SK-N-SH treated with all-trans-retinoic acid at 6 μM for 48 hours (cell line): ENCODE measurements at regions not wholly inside any gene's neighbourhood (a gene's known extent, or its start where the extent isn't known, plus 50 kb on each side); places are given as distances from the start of the nearest gene placed in this dataset.

ENCODE experiments used
- CREB5 ChIP-seq: fragments of 250-450 bp; sonication (Bioruptor Pico); IDR thresholded peaks from 2 replicates; pipeline ENCODE4 v1.5.1; 2020; ENCODE audit warnings: low read depth, mild to moderate bottlenecking, moderate library complexity
- ESRRG ChIP-seq: fragments of 250-450 bp; sonication (Bioruptor Pico); IDR thresholded peaks from 2 replicates; pipeline ENCODE4 v1.6.1; 2021; ENCODE audit warnings: mild to moderate bottlenecking
- OSR1 ChIP-seq: fragments of 250-450 bp; sonication (Bioruptor Pico); IDR thresholded peaks from 2 replicates; pipeline ENCODE4 v1.8.0; 2022; ENCODE audit warnings: moderate library complexity, mild to moderate bottlenecking, inconsistent platforms
- PPARA ChIP-seq: fragments of 250-450 bp; sonication (Bioruptor Pico); IDR thresholded peaks from 2 replicates; pipeline ENCODE4 v1.5.0; 2020; ENCODE audit warnings: mild to moderate bottlenecking, borderline replicate concordance
- ZFP3 ChIP-seq: fragments of 250-450 bp; sonication (Bioruptor Pico); IDR thresholded peaks from 2 replicates; pipeline ENCODE4 v1.5.0; 2020; ENCODE audit warnings: mild to moderate bottlenecking, moderate library complexity
- ZFP30 ChIP-seq: fragments of 450-650 bp; formaldehyde crosslinking; IDR thresholded peaks from 2 replicates; pipeline ENCODE4 v1.5.0; 2022; ENCODE audit warnings: mild to moderate bottlenecking, moderate library complexity
- ZNF70 ChIP-seq: fragments of 450-650 bp; formaldehyde crosslinking; IDR thresholded peaks from 2 replicates; pipeline ENCODE4 v1.5.0; 2020; ENCODE audit warnings: mild to moderate bottlenecking, moderate library complexity
- TF ChIP-seq, protein P1 (sequence below): fragments of 250-450 bp; sonication (Bioruptor Pico); IDR thresholded peaks from 2 replicates; pipeline ENCODE4 v1.5.1; 2021; ENCODE audit warnings: mild to moderate bottlenecking, moderate library complexity
- TF ChIP-seq, protein P2 (sequence below): fragments of 250-450 bp; sonication (Bioruptor Pico); IDR thresholded peaks from 2 replicates; pipeline ENCODE4 v1.8.0; 2020; ENCODE audit warnings: mild to moderate bottlenecking, moderate library complexity, borderline replicate concordance

DNA sequence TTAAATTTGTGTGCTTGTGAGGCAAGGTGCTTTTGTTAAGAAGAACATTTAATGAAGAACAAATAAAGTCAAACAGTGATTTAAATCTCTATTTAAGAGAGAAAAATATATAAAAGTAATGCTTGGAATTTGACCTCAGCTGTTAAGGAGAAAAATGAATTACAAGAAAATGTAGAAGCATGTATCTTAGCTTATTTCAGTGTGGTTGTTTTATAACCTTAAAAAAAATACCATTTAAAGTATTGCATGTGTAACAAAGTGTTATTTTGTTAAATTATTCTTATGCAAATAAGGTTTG, 537.0 kb upstream of the SPRY2 start:
- TF ChIP-seq PPARA (no peak), OSR1 (CRISPR knock-in tag) (no peak), ZNF70 (CRISPR knock-in tag) (no peak), ESRRG (CRISPR knock-in tag) (no peak; the same call in 1 of the 2 replicates), ZFP30 (CRISPR knock-in tag) (no peak), ZFP3 (CRISPR knock-in tag) (no peak), CREB5 (CRISPR knock-in tag) (no peak)
- TF ChIP-seq, protein P1, sequence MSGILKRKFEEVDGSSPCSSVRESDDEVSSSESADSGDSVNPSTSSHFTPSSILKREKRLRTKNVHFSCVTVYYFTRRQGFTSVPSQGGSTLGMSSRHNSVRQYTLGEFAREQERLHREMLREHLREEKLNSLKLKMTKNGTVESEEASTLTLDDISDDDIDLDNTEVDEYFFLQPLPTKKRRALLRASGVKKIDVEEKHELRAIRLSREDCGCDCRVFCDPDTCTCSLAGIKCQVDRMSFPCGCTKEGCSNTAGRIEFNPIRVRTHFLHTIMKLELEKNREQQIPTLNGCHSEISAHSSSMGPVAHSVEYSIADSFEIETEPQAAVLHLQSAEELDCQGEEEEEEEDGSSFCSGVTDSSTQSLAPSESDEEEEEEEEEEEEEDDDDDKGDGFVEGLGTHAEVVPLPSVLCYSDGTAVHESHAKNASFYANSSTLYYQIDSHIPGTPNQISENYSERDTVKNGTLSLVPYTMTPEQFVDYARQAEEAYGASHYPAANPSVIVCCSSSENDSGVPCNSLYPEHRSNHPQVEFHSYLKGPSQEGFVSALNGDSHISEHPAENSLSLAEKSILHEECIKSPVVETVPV: peak; percentile 73; the same call in 1 of the 2 replicates
- TF ChIP-seq, protein P2, sequence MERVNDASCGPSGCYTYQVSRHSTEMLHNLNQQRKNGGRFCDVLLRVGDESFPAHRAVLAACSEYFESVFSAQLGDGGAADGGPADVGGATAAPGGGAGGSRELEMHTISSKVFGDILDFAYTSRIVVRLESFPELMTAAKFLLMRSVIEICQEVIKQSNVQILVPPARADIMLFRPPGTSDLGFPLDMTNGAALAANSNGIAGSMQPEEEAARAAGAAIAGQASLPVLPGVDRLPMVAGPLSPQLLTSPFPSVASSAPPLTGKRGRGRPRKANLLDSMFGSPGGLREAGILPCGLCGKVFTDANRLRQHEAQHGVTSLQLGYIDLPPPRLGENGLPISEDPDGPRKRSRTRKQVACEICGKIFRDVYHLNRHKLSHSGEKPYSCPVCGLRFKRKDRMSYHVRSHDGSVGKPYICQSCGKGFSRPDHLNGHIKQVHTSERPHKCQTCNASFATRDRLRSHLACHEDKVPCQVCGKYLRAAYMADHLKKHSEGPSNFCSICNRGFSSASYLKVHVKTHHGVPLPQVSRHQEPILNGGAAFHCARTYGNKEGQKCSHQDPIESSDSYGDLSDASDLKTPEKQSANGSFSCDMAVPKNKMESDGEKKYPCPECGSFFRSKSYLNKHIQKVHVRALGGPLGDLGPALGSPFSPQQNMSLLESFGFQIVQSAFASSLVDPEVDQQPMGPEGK (CRISPR knock-in tag): no peak
